ENCODE measurements at regions not wholly inside any gene's neighbourhood (a gene's known extent, or its start where the extent isn't known, plus 50 kb on each side); places are given as distances from the start of the nearest gene placed in this dataset.
"Not testable (repeated sequence)": the region's sequence is repeated elsewhere in the genome, so short reads cannot be mapped to it uniquely, and the experiment has no call there.

GRCh38 chr2:21194147-21194546 lies 70.4 kb downstream of the TDRD15 start:
- DNase-seq = no peak

GRCh38 chr2:21194858-21195271 lies 71.1 kb downstream of the TDRD15 start:
- DNase-seq = no peak

GRCh38 chr2:21195326-21195725 lies 71.6 kb downstream of the TDRD15 start:
- DNase-seq = no peak

- DNase-seq = no peak
These were observed 74.9 kb downstream of the TDRD15 start for GRCh38 chr2:21198637-21199036.

GRCh38 chr2:21203976-21204375 lies 80.2 kb downstream of the TDRD15 start:
- no peak for DNase-seq

- DNase-seq = not testable (repeated sequence)
These were observed 90.3 kb downstream of the TDRD15 start for GRCh38 chr2:21214085-21214484.

- DNase-seq = no peak
These were observed 93.7 kb downstream of the TDRD15 start for GRCh38 chr2:21217442-21217841.

- no peak for DNase-seq
These were observed 97.2 kb downstream of the TDRD15 start for GRCh38 chr2:21220930-21221329.

- DNase-seq = no peak
These were observed 99.8 kb downstream of the TDRD15 start for GRCh38 chr2:21223618-21224017.

GRCh38 chr2:21228041-21228895 lies 104.5 kb downstream of the TDRD15 start:
- no peak for DNase-seq

- DNase-seq = no peak
These were observed 105.5 kb downstream of the TDRD15 start for GRCh38 chr2:21229302-21229701.

- no peak for DNase-seq
These were observed 106.4 kb downstream of the TDRD15 start for GRCh38 chr2:21230140-21230539.

- DNase-seq = no peak
These were observed 108.2 kb downstream of the TDRD15 start for GRCh38 chr2:21231985-21232384.

GRCh38 chr2:21233194-21233593 lies 109.4 kb downstream of the TDRD15 start:
- DNase-seq = no peak

- no peak for DNase-seq
These were observed 110.2 kb downstream of the TDRD15 start for GRCh38 chr2:21234001-21234400.

GRCh38 chr2:21234464-21235120 lies 110.8 kb downstream of the TDRD15 start:
- DNase-seq = no peak

- not testable (repeated sequence) for DNase-seq
These were observed 116.0 kb downstream of the TDRD15 start for GRCh38 chr2:21239749-21240148.

GRCh38 chr2:21244161-21244560 lies 120.4 kb downstream of the TDRD15 start:
- DNase-seq = no peak

- no peak for DNase-seq
These were observed 121.8 kb downstream of the TDRD15 start for GRCh38 chr2:21245565-21245964.

- DNase-seq = no peak
These were observed 125.6 kb downstream of the TDRD15 start for GRCh38 chr2:21249367-21249766.

- DNase-seq = no peak
These were observed 126.9 kb downstream of the TDRD15 start for GRCh38 chr2:21250673-21251072.

GRCh38 chr2:21251216-21251980 lies 127.6 kb downstream of the TDRD15 start:
- DNase-seq = no peak

- DNase-seq = no peak
These were observed 129.7 kb downstream of the TDRD15 start for GRCh38 chr2:21253311-21254027.
